ENCODE measurements at regions not wholly inside any gene's neighbourhood (a gene's known extent, or its start where the extent isn't known, plus 50 kb on each side); places are given as distances from the start of the nearest gene placed in this dataset.
"Not testable (repeated sequence)": the region's sequence is repeated elsewhere in the genome, so short reads cannot be mapped to it uniquely, and the experiment has no call there.

- no peaks in the 10 kb centered on the region for H3K4me1 ChIP-seq (ENCODE audit: low read length)
- H3K9me2 ChIP-seq (replicated peaks; ENCODE audit: insufficient read depth, low read length), result no peaks in the 10 kb centered on the region
- no peak overlapping the region for H2AFZ ChIP-seq (ENCODE audit: low read length)
- H3K27me3 ChIP-seq (replicated peaks; ENCODE audit: insufficient read depth, low read length), result no peaks in the 10 kb centered on the region
- H3K9me3 ChIP-seq (replicated peaks; ENCODE audit: insufficient read depth, low read length), result no peaks in the 10 kb centered on the region
- no peak for TF ChIP-seq EZH2 (optimal IDR thresholded peaks at IDR 0.05; ENCODE audit: low read depth, low read length)
- no peak for TF ChIP-seq EZH2phosphoT487 (IDR thresholded peaks at IDR 0.05; ENCODE audit: low read length)
- TF ChIP-seq, protein P1, sequence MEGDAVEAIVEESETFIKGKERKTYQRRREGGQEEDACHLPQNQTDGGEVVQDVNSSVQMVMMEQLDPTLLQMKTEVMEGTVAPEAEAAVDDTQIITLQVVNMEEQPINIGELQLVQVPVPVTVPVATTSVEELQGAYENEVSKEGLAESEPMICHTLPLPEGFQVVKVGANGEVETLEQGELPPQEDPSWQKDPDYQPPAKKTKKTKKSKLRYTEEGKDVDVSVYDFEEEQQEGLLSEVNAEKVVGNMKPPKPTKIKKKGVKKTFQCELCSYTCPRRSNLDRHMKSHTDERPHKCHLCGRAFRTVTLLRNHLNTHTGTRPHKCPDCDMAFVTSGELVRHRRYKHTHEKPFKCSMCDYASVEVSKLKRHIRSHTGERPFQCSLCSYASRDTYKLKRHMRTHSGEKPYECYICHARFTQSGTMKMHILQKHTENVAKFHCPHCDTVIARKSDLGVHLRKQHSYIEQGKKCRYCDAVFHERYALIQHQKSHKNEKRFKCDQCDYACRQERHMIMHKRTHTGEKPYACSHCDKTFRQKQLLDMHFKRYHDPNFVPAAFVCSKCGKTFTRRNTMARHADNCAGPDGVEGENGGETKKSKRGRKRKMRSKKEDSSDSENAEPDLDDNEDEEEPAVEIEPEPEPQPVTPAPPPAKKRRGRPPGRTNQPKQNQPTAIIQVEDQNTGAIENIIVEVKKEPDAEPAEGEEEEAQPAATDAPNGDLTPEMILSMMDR (IDR thresholded peaks at IDR 0.05; ENCODE audit: low read length), result no peak
- H3K79me2 ChIP-seq (ENCODE audit: low read length), result no peaks in the 10 kb centered on the region
- H4K20me1 ChIP-seq (ENCODE audit: insufficient read depth, low read length), result no peaks in the 10 kb centered on the region
- H3K27ac ChIP-seq (ENCODE audit: low read length), result no peak overlapping the region
- H3K36me3 ChIP-seq (replicated peaks; ENCODE audit: insufficient read depth, low read length), result no peaks in the 10 kb centered on the region
- H3K4me2 ChIP-seq (ENCODE audit: low read depth, low read length), result no peak overlapping the region
- H3K4me3 ChIP-seq (ENCODE audit: low read length), result no peak overlapping the region
- H3F3A ChIP-seq (ENCODE audit: insufficient read depth, low read length), result no peaks in the 10 kb centered on the region
- H3K9ac ChIP-seq (ENCODE audit: low read length), result no peak overlapping the region
- DNase-seq, result no peak
Measured at GRCh38 chr1:213596729-213597128, 391.0 kb upstream of the PROX1 start.

DNA sequence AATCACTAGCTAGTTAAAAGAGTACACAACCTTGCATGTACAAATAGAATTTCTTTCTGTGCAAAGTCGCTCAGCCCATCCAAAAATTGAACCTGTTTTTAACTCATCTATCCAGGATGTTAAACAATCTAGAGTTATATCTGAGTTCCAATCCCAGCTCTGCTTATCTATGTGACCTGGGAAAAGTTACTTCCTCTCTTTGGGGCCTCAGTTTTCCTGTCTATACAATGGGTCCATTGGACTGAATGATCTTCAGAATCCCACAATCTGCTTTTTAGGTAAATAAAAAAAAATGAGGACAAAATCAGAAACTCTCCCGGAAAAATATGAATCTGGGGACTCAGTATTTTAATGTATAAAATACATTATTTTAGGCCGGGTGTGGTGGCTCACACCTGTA lies 389.5 kb upstream of the PROX1 start:
- no peaks in the 10 kb centered on the region for H3F3A ChIP-seq (ENCODE audit: insufficient read depth, low read length)
- no peak overlapping the region for H3K4me2 ChIP-seq (ENCODE audit: low read depth, low read length)
- H3K9ac ChIP-seq (ENCODE audit: low read length), result no peak overlapping the region
- H3K27me3 ChIP-seq (replicated peaks; ENCODE audit: insufficient read depth, low read length), result no peaks in the 10 kb centered on the region
- no peaks in the 10 kb centered on the region for H3K4me1 ChIP-seq (ENCODE audit: low read length)
- no peak overlapping the region for H2AFZ ChIP-seq (ENCODE audit: low read length)
- no peak for DNase-seq
- no peaks in the 10 kb centered on the region for H3K36me3 ChIP-seq (replicated peaks; ENCODE audit: insufficient read depth, low read length)
- H3K4me3 ChIP-seq (ENCODE audit: low read length), result no peak overlapping the region
- H4K20me1 ChIP-seq (ENCODE audit: insufficient read depth, low read length), result no peaks in the 10 kb centered on the region
- no peaks in the 10 kb centered on the region for H3K9me3 ChIP-seq (replicated peaks; ENCODE audit: insufficient read depth, low read length)
- no peak overlapping the region for H3K27ac ChIP-seq (ENCODE audit: low read length)
- no peaks in the 10 kb centered on the region for H3K9me2 ChIP-seq (replicated peaks; ENCODE audit: insufficient read depth, low read length)
- TF ChIP-seq EZH2phosphoT487 (IDR thresholded peaks at IDR 0.05; ENCODE audit: low read length) (no peak), EZH2 (optimal IDR thresholded peaks at IDR 0.05; ENCODE audit: low read depth, low read length) (no peak)
- TF ChIP-seq, protein P1 (IDR thresholded peaks at IDR 0.05; ENCODE audit: low read length), result no peak
- H3K79me2 ChIP-seq (ENCODE audit: low read length), result no peaks in the 10 kb centered on the region

GRCh38 chr1:213600879-213601278 lies 386.9 kb upstream of the PROX1 start:
- Histone ChIP-seq H2AFZ (ENCODE audit: low read length) (no peak overlapping the region), H3F3A (ENCODE audit: insufficient read depth, low read length) (no peaks in the 10 kb centered on the region), H4K20me1 (ENCODE audit: insufficient read depth, low read length) (no peaks in the 10 kb centered on the region), H3K79me2 (ENCODE audit: low read length) (no peaks in the 10 kb centered on the region), H3K27me3 (replicated peaks; ENCODE audit: insufficient read depth, low read length) (no peaks in the 10 kb centered on the region), H3K36me3 (replicated peaks; ENCODE audit: insufficient read depth, low read length) (no peaks in the 10 kb centered on the region), H3K27ac (ENCODE audit: low read length) (no peak overlapping the region), H3K4me3 (ENCODE audit: low read length) (no peak overlapping the region), H3K4me2 (ENCODE audit: low read depth, low read length) (no peak overlapping the region), H3K9ac (ENCODE audit: low read length) (no peak overlapping the region), H3K9me3 (replicated peaks; ENCODE audit: insufficient read depth, low read length) (no peaks in the 10 kb centered on the region), H3K9me2 (replicated peaks; ENCODE audit: insufficient read depth, low read length) (no peaks in the 10 kb centered on the region), H3K4me1 (ENCODE audit: low read length) (no peaks in the 10 kb centered on the region)
- TF ChIP-seq, protein P1 (IDR thresholded peaks at IDR 0.05; ENCODE audit: low read length), result no peak
- TF ChIP-seq EZH2phosphoT487 (IDR thresholded peaks at IDR 0.05; ENCODE audit: low read length) (no peak), EZH2 (optimal IDR thresholded peaks at IDR 0.05; ENCODE audit: low read depth, low read length) (no peak)
- no peak for DNase-seq

DNA sequence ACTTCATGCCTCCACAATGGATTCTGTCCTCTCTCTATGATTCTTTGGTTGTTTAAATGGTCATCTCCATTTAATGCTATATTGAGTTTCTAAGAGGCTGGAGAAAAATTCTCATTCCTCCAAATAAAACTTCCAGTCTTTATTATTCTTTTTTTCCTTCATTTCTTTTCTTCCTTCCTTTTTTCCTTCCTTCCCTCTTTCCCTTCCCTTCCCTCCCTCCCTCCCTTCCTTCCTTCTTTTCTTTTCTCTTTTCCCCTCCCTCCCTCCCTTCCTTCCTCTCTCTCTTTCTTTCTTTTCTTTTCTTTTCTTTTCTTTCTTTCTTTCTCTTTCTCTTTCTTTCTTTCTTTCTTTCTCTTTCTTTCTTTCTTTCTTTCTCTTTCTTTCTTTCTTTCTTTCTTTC lies 386.1 kb upstream of the PROX1 start:
- H3K9me2 ChIP-seq (replicated peaks; ENCODE audit: insufficient read depth, low read length); DNase-seq: not testable (repeated sequence)

More for the DNA sequence above, 386.1 kb upstream of the PROX1 start:
- H3K36me3 ChIP-seq (replicated peaks; ENCODE audit: insufficient read depth, low read length); H3K79me2 ChIP-seq (ENCODE audit: low read length); H4K20me1 ChIP-seq (ENCODE audit: insufficient read depth, low read length); H2AFZ ChIP-seq (ENCODE audit: low read length); H3K27ac ChIP-seq (ENCODE audit: low read length); H3K4me1 ChIP-seq (ENCODE audit: low read length); H3K9me3 ChIP-seq (replicated peaks; ENCODE audit: insufficient read depth, low read length); H3K27me3 ChIP-seq (replicated peaks; ENCODE audit: insufficient read depth, low read length); H3K4me2 ChIP-seq (ENCODE audit: low read depth, low read length); H3K4me3 ChIP-seq (ENCODE audit: low read length); H3F3A ChIP-seq (ENCODE audit: insufficient read depth, low read length); H3K9ac ChIP-seq (ENCODE audit: low read length): not testable (repeated sequence)

Data from MM.1S (cell line).